HEK293 (cell line): ENCODE measurements at regions not wholly inside any gene's neighbourhood (a gene's known extent, or its start where the extent isn't known, plus 50 kb on each side); places are given as distances from the start of the nearest gene placed in this dataset.

Source experiments
- CTCF ChIA-PET: fragments of 350-600 bp; formaldehyde crosslinking; extraction: SDS; loops from one replicate; lab custom pipeline; 2021; ENCODE audit warnings: antibody characterized with exemption; lab: Yijun Ruan, JAX
- POLR2A ChIA-PET: fragments of 300-600 bp; formaldehyde crosslinking; extraction: SDS; loops from one replicate; lab custom pipeline; 2020; ENCODE audit warnings: antibody characterized with exemption, inconsistent platforms; lab: Yijun Ruan, JAX
- H3K27ac ChIP-seq: fragments of 200-500 bp; sonication (Bioruptor generic); 2 replicates; pipeline ENCODE4 v1.5.1; 2014; ENCODE audit warnings: low read depth, low read length, control low read depth, inconsistent platforms; ENCODE audit errors: extremely low read depth
- H3K36me3 ChIP-seq, 2 experiments: fragments of 200-500 bp in 1 of 2; sonication (Bioruptor generic) in 1 of 2; 1 replicate in 1 of 2; 2 replicates in 1 of 2; pipeline ENCODE4 v1.5.1; 2014 to 2017; ENCODE audit warnings: inconsistent platforms in 2 of 2, low read length in 2 of 2; ENCODE audit not compliant: control insufficient read depth in 2 of 2, insufficient read depth in 1 of 2
- H3K4me1 ChIP-seq: fragments of 200-500 bp; sonication (Bioruptor generic); 2 replicates; pipeline ENCODE4 v1.5.1; 2014; ENCODE audit warnings: mild to moderate bottlenecking, low read length, inconsistent platforms; ENCODE audit not compliant: control insufficient read depth, insufficient read depth
- H3K4me3 ChIP-seq: 2 replicates; pipeline ENCODE4 v1.5.1; 2011; ENCODE audit warnings: low read depth, mild to moderate bottlenecking, control low read depth, low read length, moderate library complexity
- H3K9me3 ChIP-seq: fragments of 200-500 bp; sonication (Bioruptor generic); 2 replicates; pipeline ENCODE4 v1.5.1; 2014; ENCODE audit warnings: low read depth, low read length, inconsistent platforms; ENCODE audit not compliant: control insufficient read depth, insufficient read depth
- IKZF3 ChIP-seq: fragments of 450-650 bp; IDR thresholded peaks from 2 replicates; pipeline ENCODE4 v1.5.0; 2018; ENCODE audit warnings: missing biosample characterization, mild to moderate bottlenecking, missing genetic modification characterization, moderate library complexity
- KLF1 ChIP-seq: fragments of 450-650 bp; formaldehyde crosslinking; IDR thresholded peaks from 2 replicates; pipeline ENCODE4 v1.5.1; 2016; ENCODE audit warnings: missing biosample characterization, missing genetic modification characterization
- KLF9 ChIP-seq: fragments of 450-650 bp; formaldehyde crosslinking; IDR thresholded peaks from 2 replicates; pipeline ENCODE4 v1.5.1; 2016; ENCODE audit warnings: missing biosample characterization, missing genetic modification characterization, low read depth
- MEIS1 ChIP-seq: sonication (generic); formaldehyde crosslinking; IDR thresholded peaks from 2 replicates; pipeline ENCODE4 v1.8.1; 2022; ENCODE audit warnings: missing genetic modification reagents, mild to moderate bottlenecking, borderline replicate concordance
- OVOL3 ChIP-seq: fragments of 450-650 bp; formaldehyde crosslinking; IDR thresholded peaks from 2 replicates; pipeline ENCODE4 v1.5.1; 2016; ENCODE audit warnings: missing biosample characterization, missing genetic modification characterization
- PRDM10 ChIP-seq: fragments of 450-650 bp; formaldehyde crosslinking; IDR thresholded peaks from 2 replicates; pipeline ENCODE4 v1.5.1; 2016; ENCODE audit warnings: missing biosample characterization, missing genetic modification characterization
- PRDM2 ChIP-seq: fragments of 450-650 bp; formaldehyde crosslinking; IDR thresholded peaks from 2 replicates; pipeline ENCODE4 v1.5.1; 2016; ENCODE audit warnings: missing biosample characterization, missing genetic modification characterization, borderline replicate concordance
- SCRT2 ChIP-seq: fragments of 450-650 bp; formaldehyde crosslinking; IDR thresholded peaks from 2 replicates; pipeline ENCODE4 v1.5.1; 2016; ENCODE audit warnings: missing biosample characterization, missing genetic modification characterization
- SP3 ChIP-seq: fragments of 450-650 bp; formaldehyde crosslinking; IDR thresholded peaks from 2 replicates; pipeline ENCODE4 v1.5.1; 2016; ENCODE audit warnings: missing biosample characterization, missing genetic modification characterization
- WT1 ChIP-seq: fragments of 450-650 bp; formaldehyde crosslinking; IDR thresholded peaks from 2 replicates; pipeline ENCODE4 v1.5.1; 2016; ENCODE audit warnings: missing biosample characterization, missing genetic modification characterization
- ZBTB17 ChIP-seq: fragments of 450-650 bp; formaldehyde crosslinking; IDR thresholded peaks from 2 replicates; pipeline ENCODE4 v1.5.1; 2016; ENCODE audit warnings: missing biosample characterization, missing genetic modification characterization
- ZBTB20 ChIP-seq: fragments of 450-650 bp; formaldehyde crosslinking; IDR thresholded peaks from 2 replicates; pipeline ENCODE4 v1.5.1; 2016; ENCODE audit warnings: missing biosample characterization, missing genetic modification characterization
- ZBTB8A ChIP-seq: fragments of 450-650 bp; formaldehyde crosslinking; IDR thresholded peaks from 2 replicates; pipeline ENCODE4 v1.5.1; 2016; ENCODE audit warnings: missing biosample characterization, missing genetic modification characterization
- ZFP3 ChIP-seq: fragments of 450-650 bp; formaldehyde crosslinking; IDR thresholded peaks from 2 replicates; pipeline ENCODE4 v1.5.1; 2016; ENCODE audit warnings: low read depth, missing biosample characterization, missing genetic modification characterization
- ZFP69B ChIP-seq: fragments of 450-650 bp; formaldehyde crosslinking; IDR thresholded peaks from 2 replicates; pipeline ENCODE4 v1.5.1; 2016; ENCODE audit warnings: missing biosample characterization, missing genetic modification characterization
- ZNF266 ChIP-seq: fragments of 450-650 bp; formaldehyde crosslinking; IDR thresholded peaks from 2 replicates; pipeline ENCODE4 v1.5.1; 2016; ENCODE audit warnings: missing biosample characterization, missing genetic modification characterization, low read depth
- ZNF37A ChIP-seq: fragments of 450-650 bp; IDR thresholded peaks from 2 replicates; pipeline ENCODE4 v1.5.1; 2018; ENCODE audit warnings: missing biosample characterization, missing genetic modification characterization
- ZNF391 ChIP-seq: fragments of 450-650 bp; formaldehyde crosslinking; IDR thresholded peaks from 2 replicates; pipeline ENCODE4 v1.5.1; 2016; ENCODE audit warnings: low read depth, missing biosample characterization, missing genetic modification characterization, borderline replicate concordance
- ZNF514 ChIP-seq: fragments of 450-650 bp; formaldehyde crosslinking; IDR thresholded peaks from 2 replicates; pipeline ENCODE4 v1.5.1; 2016; ENCODE audit warnings: missing biosample characterization, missing genetic modification characterization
- ZNF544 ChIP-seq: fragments of 450-650 bp; formaldehyde crosslinking; IDR thresholded peaks from 2 replicates; pipeline ENCODE4 v1.5.0; 2017; ENCODE audit warnings: missing biosample characterization, missing genetic modification characterization
- ZNF658 ChIP-seq: fragments of 450-650 bp; formaldehyde crosslinking; IDR thresholded peaks from 2 replicates; pipeline ENCODE4; 2016; ENCODE audit warnings: missing biosample characterization, missing genetic modification characterization
- ZSCAN16 ChIP-seq: fragments of 450-650 bp; formaldehyde crosslinking; IDR thresholded peaks from 2 replicates; pipeline ENCODE4 v1.5.1; 2016; ENCODE audit warnings: missing biosample characterization, missing genetic modification characterization
- ZSCAN5A ChIP-seq: fragments of 450-650 bp; formaldehyde crosslinking; IDR thresholded peaks from 2 replicates; pipeline ENCODE4 v1.5.1; 2016; ENCODE audit warnings: missing biosample characterization, missing genetic modification characterization

- POLR2A ChIA-PET = no interaction called here
- Histone ChIP-seq H3K9me3 (no peaks in the 10 kb centered on the region), H3K36me3 (no peaks in the 10 kb centered on the region), H3K4me1 (no peaks in the 10 kb centered on the region), H3K4me3 (no peak overlapping the region), H3K27ac (no peak overlapping the region)
- CTCF ChIA-PET = no interaction called here
- TF ChIP-seq ZBTB17 (tag by site-specific recombination) = no peak
- TF ChIP-seq ZBTB8A (tag by site-specific recombination) = no peak
- TF ChIP-seq SCRT2 (tag by site-specific recombination) = no peak
- no peak for TF ChIP-seq SP3 (tag by site-specific recombination)
- no peak for TF ChIP-seq ZNF658
- no peak for TF ChIP-seq ZNF391 (tag by site-specific recombination)
- TF ChIP-seq ZNF266 (tag by site-specific recombination) = no peak
- no peak for TF ChIP-seq ZNF37A (tag by site-specific recombination)
- TF ChIP-seq IKZF3 (tag by site-specific recombination) = no peak
Measured at GRCh38 chrX:78532363-78532762, 126.8 kb downstream of the RTL3 start.

GRCh38 chrX:78527818-78528217 lies 131.3 kb downstream of the RTL3 start:
- no peaks in the 10 kb centered on the region for H3K4me1 ChIP-seq
- H3K36me3 ChIP-seq = no peaks in the 10 kb centered on the region
- CTCF ChIA-PET = interaction anchor here (0.6 kb wide), 1 partner anchor 137 kb away, joined by 3 read pairs; no protein-coding TSS in a partner anchor
- POLR2A ChIA-PET = no interaction called here
- no peak overlapping the region for H3K4me3 ChIP-seq
- H3K27ac ChIP-seq = no peak overlapping the region
- no peak for TF ChIP-seq ZFP69B (tag by site-specific recombination)
- no peak for TF ChIP-seq KLF9 (tag by site-specific recombination)
- no peak for TF ChIP-seq KLF1 (tag by site-specific recombination)
- TF ChIP-seq ZNF544 (tag by site-specific recombination) = no peak
- TF ChIP-seq SP3 (tag by site-specific recombination) = no peak
- no peak for TF ChIP-seq OVOL3 (tag by site-specific recombination)
- no peak for TF ChIP-seq PRDM2 (tag by site-specific recombination)
- TF ChIP-seq ZNF514 = no peak
- no peak for TF ChIP-seq ZBTB20 (tag by site-specific recombination)
- no peak for TF ChIP-seq ZBTB17 (tag by site-specific recombination)
- TF ChIP-seq ZSCAN16 (tag by site-specific recombination) = no peak
- TF ChIP-seq MEIS1 (CRISPR knock-in tag) = no peak
- TF ChIP-seq, all 188 proteins: peak for 0
- H3K9me3 ChIP-seq = no peaks in the 10 kb centered on the region

GRCh38 chrX:78527263-78527662 lies 131.9 kb downstream of the RTL3 start:
- POLR2A ChIA-PET = no interaction called here
- H3K36me3 ChIP-seq = no peaks in the 10 kb centered on the region
- CTCF ChIA-PET = no interaction called here
- TF ChIP-seq ZSCAN5A = no peak
- no peak for TF ChIP-seq SP3 (tag by site-specific recombination)
- TF ChIP-seq PRDM10 (tag by site-specific recombination) = no peak
- no peak for TF ChIP-seq ZNF514
- TF ChIP-seq ZFP3 (tag by site-specific recombination) = no peak
- no peak for TF ChIP-seq WT1 (tag by site-specific recombination)

More at GRCh38 chrX:78527263-78527662, 131.9 kb downstream of the RTL3 start:
- no peaks in the 10 kb centered on the region for H3K4me1 ChIP-seq
- H3K4me3 ChIP-seq = no peak overlapping the region
- H3K27ac ChIP-seq = no peak overlapping the region
- H3K9me3 ChIP-seq = no peaks in the 10 kb centered on the region
